HG03025 (cell line): ENCODE measurements at regions not wholly inside any gene's neighbourhood (a gene's known extent, or its start where the extent isn't known, plus 50 kb on each side); places are given as distances from the start of the nearest gene placed in this dataset.

Experiments
- ATAC-seq: cut with Tn5 transposase; IDR thresholded peaks from one replicate; pipeline ENCODE4 v1.9.1; 2021; ENCODE audit warnings: mild to moderate bottlenecking, moderate library complexity; ENCODE audit not compliant: unreplicated experiment, low FRiP score

GRCh38 chr10:128686630-128687278 is 560.5 kb upstream of the MKI67 start:
- ATAC-seq = no peak

DNA sequence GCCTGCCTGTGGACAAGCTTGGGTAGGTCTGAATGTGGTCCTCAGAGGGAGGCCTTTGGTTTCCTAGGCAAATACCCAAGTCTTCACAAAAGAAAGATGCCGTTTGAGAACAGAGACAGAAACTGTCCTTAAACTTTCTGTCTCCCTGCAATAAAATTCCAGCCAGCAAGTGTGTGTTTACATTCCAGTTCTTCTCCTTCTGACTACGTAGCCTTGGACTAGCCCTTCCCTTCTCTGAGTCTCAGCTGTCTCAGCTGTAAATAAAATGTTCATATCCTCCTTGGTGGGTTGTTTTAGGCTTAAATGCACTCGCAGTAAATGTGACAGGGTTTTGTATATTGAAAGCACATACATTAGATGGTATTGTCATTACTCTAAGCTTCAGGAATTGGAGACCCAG is 561.2 kb upstream of the MKI67 start:
- ATAC-seq = no peak

DNA sequence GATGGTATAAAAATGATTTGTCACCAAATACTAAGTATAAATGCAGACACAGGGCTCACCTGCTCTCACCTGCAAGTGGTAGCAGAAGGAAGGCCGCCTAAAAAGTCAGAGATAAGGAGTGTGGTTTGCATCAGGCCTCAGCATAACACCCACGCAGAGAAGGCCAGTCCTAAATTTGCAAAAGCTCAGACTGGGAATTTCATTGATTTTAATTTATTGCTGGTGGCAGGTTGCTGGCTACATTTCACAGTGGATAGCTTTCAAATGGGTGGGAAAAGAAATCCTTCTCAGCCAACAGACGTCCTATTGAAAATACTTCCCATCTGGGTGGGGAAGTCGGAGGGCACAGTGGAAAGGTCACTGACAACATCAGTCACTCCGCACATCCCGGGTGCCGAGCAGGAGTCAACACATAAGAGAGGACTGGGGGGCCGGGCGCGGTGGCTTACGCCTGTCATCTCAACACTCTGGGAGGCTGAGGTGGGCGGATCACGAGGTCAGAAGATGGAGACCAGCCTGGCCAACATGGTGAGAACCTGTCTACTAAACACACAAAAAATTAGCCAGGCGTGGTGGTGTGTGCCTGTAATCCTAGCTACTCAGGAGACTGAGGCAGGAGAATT is 561.8 kb upstream of the MKI67 start:
- ATAC-seq = no peak

GRCh38 chr10:128689667-128690066 is 563.4 kb upstream of the MKI67 start:
- no peak for ATAC-seq

- ATAC-seq = no peak
Observed at GRCh38 chr10:128693493-128694131, 567.4 kb upstream of the MKI67 start.

DNA sequence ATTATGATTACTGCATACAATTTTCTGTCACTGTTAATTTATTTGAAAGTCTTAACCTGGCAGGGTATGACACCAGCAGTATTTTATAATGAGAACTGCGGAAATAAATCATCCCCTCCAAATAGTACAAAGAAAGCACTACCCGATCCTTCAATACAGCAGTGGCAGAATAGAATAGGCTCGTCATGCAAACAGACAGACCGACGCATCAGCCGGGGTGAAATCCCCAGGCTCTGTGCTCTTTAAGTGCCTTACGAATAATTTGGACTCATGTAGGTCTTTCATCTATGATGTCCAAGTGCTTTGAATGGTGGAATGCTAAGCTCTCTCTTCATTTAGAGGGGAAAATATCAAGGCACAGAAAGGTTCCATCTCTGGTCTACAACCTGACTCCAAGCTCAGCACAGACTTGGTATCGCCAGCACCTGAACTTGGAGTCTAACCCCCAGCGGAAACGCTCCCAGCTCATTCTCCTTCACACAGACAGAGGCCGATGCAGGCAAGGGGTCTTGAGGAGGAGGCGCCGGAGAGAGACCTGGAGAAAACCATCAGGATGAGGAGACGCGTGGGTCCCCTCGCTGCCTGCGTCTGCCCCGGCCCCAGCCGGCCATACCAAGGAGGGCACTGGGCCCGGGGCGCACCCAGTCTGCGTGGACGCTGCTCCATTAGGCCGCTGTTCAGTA is 568.1 kb upstream of the MKI67 start:
- no peak for ATAC-seq

GRCh38 chr10:128694851-128695725 is 568.9 kb upstream of the MKI67 start:
- no peak for ATAC-seq

- no peak for ATAC-seq
Observed at GRCh38 chr10:128695931-128696330, 569.7 kb upstream of the MKI67 start.

- no peak for ATAC-seq
Observed at GRCh38 chr10:128697437-128697836, 571.2 kb upstream of the MKI67 start.

DNA sequence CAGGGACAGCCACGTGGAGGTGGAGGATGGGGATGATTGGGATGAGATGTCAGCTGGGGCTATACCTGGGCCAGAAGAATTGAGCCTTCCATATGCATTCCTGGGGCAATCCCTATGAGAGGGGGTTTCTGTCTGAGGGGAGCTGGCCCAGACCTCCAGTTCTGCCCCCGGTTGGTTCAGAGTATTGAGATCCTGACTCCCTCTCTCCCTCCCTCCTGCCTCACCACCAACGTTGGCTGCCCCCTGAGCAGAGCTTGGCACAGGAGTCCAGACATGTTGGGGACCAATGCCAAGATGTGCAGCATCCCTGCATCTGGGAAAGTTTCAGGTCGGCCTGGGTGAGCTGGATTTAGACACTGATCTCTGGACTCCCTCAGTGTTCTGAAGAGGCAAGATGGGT is 575.2 kb upstream of the MKI67 start:
- ATAC-seq = no peak

GRCh38 chr10:128701837-128702236 is 575.6 kb upstream of the MKI67 start:
- ATAC-seq = no peak

DNA sequence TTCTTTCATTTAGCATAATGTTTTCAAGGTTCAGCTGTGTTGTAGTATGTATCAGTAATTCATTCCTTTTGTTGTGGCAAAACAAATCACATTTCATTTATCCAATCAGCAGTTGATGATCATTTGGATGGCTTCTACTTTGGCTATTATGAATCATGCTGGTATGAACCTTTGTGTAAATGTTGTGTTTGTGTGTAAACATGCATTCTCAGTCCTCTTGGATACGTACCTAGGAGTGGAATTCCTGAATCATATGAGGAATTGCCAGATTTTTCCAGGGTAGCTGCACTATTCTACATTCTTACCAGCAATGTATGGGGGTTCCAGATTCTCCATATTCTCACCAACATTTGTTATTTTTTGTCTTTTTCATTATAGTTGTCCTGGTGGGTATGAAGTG is 578.5 kb upstream of the MKI67 start:
- no peak for ATAC-seq

DNA sequence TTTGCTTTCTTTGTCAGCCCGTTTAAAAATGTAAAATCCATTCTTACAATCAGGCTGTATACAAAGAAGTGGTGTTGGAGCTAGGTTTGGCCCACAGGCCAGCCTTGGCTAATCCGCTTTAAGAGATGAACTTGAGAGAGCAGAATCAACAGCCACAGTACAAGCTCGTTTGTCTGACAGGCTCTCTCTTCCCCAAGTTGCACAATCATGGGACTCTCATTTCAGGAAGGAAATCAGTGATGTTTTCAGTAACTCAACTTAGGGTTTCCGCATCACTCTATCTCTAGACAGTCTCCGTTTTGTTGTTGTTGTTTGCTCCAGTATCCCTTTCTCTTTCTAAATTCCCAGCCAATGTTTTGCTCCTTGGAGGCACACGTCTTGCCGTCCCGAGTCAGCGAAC is 582.0 kb upstream of the MKI67 start:
- no peak for ATAC-seq

GRCh38 chr10:128709686-128710085 is 583.5 kb upstream of the MKI67 start:
- ATAC-seq = no peak

GRCh38 chr10:128710098-128710797 is 584.0 kb upstream of the MKI67 start:
- ATAC-seq = no peak

DNA sequence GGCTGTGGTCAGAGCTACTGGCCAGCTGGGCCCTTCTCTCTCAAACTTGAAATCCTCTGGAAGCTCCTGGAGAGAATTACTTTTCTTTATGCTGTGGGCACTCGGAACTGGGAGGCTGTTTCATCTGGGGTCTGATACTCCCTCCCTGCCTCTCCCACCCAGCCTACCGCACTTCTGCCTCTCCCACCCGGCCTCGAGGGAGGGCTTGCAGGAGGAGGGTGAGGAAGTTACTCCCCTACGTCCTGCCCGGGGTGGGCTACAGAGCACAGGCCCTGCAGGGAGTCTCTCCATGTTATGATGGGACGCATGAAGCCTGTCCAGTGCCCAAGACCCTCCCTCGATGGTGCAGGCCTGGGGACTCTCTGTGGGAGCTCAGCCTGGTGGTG is 584.6 kb upstream of the MKI67 start:
- no peak for ATAC-seq

- ATAC-seq = no peak
Observed at GRCh38 chr10:128711806-128712205, 585.6 kb upstream of the MKI67 start.

DNA sequence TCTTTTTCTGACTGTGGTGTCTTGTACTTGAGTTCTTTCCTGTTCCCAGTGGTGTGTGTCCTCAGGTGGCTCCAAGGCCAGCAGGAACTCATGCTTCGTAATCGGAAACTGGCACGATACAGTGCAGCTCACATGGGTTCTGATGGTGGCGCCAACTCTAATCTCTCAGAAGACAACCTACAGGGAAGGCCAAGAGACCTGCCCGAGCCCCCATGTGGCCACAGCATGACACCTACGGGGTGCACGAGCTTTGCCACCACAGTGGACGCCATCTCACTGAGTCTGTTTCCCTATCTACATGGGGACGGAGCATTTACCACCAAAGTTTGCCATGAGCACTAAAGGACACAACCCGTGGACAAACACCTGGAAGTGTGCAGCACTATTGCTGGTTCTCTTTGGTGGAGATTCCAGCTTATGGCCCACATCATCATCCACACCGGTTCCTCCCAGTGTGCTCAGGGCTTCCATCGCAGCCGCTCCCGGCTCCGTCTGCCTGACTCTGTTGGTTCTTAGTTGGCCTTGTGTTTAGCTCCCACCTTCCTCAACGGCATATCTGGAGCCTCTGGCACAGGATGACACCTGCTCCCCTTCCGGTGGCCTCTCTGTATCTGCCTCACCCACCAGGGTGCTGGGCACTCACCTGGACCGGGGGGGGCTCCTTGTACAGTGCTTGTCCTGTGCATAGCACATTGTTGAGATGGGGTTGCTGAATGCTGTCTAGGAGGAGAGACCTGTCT is 586.6 kb upstream of the MKI67 start:
- ATAC-seq = no peak

DNA sequence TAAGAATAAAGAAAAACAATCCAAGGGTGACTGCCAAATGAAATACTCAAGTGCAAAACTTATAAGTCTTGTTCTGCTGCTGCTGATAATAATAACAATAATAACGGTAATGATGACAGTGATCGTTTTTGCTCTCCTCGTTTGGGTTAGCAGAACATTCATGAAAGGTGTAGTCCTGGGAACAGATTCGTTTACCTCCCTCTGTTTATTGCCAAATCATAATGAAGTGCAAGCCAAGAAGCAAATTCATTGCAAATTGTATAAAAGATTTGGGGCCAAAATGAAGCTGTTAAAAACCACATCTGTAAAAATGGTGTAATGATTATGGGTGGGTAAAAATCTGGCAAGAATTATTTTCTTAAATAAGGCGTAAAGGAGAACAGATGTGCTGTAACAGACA is 587.2 kb upstream of the MKI67 start:
- no peak for ATAC-seq
